Fibroblast of the aortic adventitia (primary cell): ENCODE measurements at regions not wholly inside any gene's neighbourhood (a gene's known extent, or its start where the extent isn't known, plus 50 kb on each side); places are given as distances from the start of the nearest gene placed in this dataset.

ENCODE experiments used
- DNase-seq: peaks from one replicate; pipeline ENCODE4 v3.0.0-alpha.2; 2010; ENCODE audit warnings: low read depth
- H3K4me3 ChIP-seq: 2 replicates; pipeline ENCODE4 v1.5.1; 2011; ENCODE audit warnings: low read depth, mild to moderate bottlenecking, control low read depth, low read length, moderate library complexity
- CTCF ChIP-seq: IDR thresholded peaks from 2 replicates; pipeline ENCODE4 v1.5.1; 2011; ENCODE audit warnings: mild to moderate bottlenecking, low read length, control low read depth, inconsistent platforms; ENCODE audit not compliant: insufficient read depth

GRCh38 chr17:71522383-71522782 is 598.4 kb upstream of the SOX9 start:
- no peak for DNase-seq
- no peak overlapping the region for H3K4me3 ChIP-seq
- TF ChIP-seq CTCF = no peak

- DNase-seq = no peak
- no peak overlapping the region for H3K4me3 ChIP-seq
- TF ChIP-seq CTCF = no peak
These were observed 593.5 kb upstream of the SOX9 start for GRCh38 chr17:71527311-71527710.

- no peak for TF ChIP-seq CTCF
- no peak overlapping the region for H3K4me3 ChIP-seq
- no peak for DNase-seq
These were observed 592.6 kb upstream of the SOX9 start for GRCh38 chr17:71528210-71528609.

GRCh38 chr17:71530248-71530647 is 590.6 kb upstream of the SOX9 start:
- DNase-seq = no peak
- H3K4me3 ChIP-seq = no peak overlapping the region
- TF ChIP-seq CTCF = no peak

- no peak for DNase-seq
- no peak overlapping the region for H3K4me3 ChIP-seq
- no peak for TF ChIP-seq CTCF
These were observed 585.5 kb upstream of the SOX9 start for GRCh38 chr17:71535321-71535720.

- no peak overlapping the region for H3K4me3 ChIP-seq
- no peak for DNase-seq
- TF ChIP-seq CTCF = no peak
These were observed 574.4 kb upstream of the SOX9 start for GRCh38 chr17:71546419-71546818.

GRCh38 chr17:71547904-71548303 is 572.9 kb upstream of the SOX9 start:
- no peak for TF ChIP-seq CTCF
- no peak overlapping the region for H3K4me3 ChIP-seq
- DNase-seq = no peak
